LoVo (cell line): ENCODE measurements at regions not wholly inside any gene's neighbourhood (a gene's known extent, or its start where the extent isn't known, plus 50 kb on each side); places are given as distances from the start of the nearest gene placed in this dataset.
"Not testable (repeated sequence)": the region's sequence is repeated elsewhere in the genome, so short reads cannot be mapped to it uniquely, and the experiment has no call there.

Experiments
- DNase-seq: peaks from one replicate; pipeline ENCODE4 v3.0.0-alpha.2; 2016; ENCODE audit warnings: low spot score

DNA sequence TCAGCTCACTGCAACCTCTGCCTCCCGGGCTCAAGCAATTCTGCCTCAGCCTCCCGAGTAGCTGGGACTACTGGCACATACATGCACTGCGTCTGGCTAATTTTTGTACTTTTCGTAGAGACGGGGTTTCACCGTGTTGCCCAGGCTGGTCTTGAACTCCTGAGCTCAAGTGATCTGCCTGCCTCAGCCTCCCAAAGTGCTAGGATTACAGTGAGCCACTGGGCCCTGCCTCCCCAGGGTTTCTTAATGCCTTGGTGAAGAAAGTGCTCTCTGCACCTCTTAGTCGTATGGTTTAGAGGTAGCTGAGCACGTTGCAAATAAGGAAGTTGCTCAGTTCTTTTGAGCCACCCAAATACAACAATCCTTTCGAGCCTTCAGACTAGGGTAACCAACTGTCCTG is 1098.5 kb downstream of the TBC1D22A start:
- DNase-seq = not testable (repeated sequence)

DNA sequence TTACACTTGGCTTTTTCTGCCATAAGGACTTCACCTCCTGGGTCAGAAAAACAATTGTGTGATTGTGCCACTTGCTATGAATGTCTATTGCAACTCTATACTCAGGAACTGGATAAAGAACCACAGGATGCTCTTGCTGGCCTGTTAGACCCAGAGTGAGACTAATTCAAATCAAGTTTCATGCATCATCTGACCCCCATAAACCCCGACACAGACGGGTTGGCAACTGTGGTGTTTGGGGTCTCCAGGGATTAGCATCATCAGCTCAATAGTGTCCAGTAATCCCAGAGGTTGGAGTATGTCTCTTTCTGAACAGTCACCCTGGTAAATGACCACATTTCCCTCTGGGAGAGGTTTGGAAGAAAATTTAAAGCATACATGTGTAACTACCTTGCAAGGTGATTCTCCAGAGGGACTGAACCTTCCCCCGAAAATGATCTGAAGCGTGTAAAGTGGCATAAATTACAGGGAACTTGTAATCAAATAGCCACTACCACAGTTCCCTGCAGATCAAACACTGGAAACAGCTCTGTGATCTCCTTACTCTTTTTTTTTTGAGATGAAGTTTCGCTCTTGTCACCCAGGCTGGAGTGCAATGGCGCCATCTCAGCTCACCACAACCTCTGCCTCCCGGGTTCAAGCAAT is 1097.6 kb downstream of the TBC1D22A start:
- no peak for DNase-seq

DNA sequence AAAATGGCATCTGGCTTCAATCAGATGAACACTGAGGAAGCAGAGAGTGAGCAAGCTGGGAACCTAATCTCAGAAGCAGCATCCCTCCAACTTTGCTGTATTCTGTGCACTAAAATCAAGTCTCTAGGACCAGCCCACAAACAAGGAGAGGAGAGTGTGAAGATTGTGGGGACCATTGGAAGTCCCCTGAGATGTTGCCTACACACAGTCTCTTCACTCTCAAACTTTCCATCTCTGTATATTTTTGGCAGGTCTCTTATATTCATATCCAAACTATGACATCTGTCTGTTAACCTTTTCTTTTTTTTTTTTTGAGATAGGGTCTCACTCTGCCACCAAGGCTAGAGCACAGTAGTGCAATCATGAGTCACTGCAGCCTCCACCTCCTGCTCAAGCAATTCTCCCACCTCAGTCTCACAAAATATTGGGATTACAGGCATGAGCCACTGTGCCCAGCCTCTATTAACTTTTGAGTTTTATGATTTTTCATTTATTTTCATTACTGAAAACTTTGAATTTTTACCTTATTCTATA is 1096.4 kb downstream of the TBC1D22A start:
- DNase-seq = no peak

DNA sequence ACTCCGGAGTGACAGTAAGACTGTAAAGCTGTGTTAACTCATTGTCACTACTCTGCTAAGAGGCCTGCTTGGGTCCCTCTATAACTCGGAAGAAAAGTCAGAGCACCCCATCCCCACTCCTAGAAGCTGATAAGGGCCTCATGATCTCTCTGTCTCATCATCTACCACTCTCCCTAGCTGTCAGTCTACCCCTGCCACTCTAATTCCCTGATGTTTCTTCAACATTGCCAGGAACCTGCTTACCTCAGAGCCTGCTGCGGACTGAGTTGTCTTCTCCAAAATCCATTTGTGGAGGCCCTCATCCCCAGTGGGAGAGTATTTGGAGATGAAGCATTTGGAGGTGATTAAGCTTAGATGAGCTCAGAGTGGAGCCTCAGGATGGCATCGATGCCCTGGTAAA is 1092.2 kb downstream of the TBC1D22A start:
- DNase-seq = no peak

DNA sequence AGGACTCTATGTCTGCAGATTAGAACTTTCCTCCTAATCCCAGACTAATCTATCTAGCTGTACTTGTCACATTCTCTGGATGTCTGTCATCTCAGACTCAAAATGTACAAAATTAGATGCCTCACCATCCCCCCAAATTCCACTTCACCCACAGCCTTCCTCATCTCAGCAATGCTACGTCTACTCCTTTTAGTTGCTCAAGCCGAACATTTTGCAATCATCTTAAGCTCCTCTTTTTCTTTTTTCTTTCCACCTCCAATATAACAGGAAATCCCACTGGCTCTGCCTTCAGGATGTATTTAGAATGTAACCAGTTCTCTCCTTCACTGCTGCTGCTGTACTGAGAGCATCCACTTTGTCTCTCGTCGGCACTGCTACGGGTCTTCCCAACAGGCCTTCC is 1091.8 kb downstream of the TBC1D22A start:
- DNase-seq = no peak

DNA sequence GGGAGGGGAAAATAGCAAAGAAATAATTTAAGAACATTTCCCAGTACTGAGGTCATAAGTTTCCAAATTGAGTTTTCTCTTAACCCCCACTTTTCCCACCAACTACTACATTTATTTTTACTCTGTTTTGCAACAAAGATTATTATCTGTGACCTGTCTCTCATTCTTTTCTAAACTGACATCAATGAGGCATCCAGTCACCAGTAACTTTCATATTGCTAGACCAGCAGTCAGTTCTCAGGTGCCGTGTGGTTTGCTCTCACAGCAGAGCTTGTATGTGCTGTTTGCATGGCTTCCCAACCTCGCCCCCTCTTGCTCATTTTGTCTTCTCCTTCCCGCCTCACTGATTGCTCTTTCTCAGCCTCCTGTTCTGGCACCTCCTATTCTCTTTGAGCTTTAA is 1091.3 kb downstream of the TBC1D22A start:
- DNase-seq = no peak

DNA sequence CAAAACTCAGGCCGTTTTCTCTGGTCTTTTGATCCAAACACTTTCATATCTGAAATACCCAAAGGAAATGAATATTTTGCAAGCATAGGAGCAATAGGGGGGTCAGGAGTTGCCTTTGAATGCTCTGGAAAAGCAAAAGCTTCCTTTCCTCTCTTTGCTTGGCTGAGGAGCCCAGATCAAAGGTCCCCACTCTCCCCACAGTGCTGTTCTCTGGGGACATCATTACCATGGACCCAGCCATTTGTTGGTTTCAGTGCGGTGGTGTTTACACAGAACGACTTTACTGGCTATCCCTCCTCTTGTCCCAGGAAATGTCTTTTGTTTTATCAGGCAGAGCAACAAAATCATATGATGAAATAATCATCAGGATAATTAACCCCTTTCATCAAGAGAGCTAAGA is 1089.1 kb downstream of the TBC1D22A start:
- no peak for DNase-seq

DNA sequence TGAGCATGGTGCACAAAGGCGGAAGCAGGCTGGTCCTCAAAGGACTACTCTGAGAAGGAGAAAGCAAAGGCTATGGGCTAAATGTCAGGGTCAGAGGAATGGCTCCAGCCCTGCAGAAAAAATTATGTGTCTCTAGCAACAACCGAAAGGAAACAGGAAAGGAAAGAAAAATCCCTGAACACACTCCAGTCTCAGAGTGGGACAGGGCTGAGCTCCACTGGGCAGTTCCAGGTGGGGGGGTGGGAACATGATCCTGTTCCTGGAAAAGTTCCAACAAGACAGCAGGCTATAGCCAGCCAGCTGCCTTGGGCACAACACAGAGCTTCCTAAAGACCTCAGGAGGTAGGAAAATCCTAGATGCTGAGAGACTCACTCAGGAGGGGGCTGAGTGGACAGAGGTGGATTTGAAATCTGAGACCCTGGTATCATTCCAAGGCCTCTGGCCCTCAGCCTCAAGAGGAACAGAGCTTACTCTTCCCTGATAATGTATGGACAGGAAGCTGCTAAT is 1088.2 kb downstream of the TBC1D22A start:
- DNase-seq = no peak

DNA sequence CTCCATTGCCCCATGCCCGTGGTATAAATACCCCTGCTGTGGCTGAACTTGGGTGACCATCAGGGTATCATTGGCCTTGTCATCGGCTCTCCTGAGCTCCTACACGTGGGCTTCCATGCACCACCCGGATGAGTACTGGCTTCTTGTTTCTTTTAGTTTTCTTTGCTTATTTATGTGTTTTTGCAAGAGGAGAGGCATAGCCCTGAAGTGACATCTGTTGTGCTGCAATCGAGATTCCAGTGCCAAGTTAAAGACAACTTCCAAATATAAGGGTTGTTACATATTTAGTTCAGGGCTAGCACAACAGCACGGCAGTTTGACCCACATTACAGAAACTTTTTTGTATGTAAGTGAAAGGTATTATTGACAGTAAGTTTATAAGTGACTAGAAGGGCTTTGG is 1087.1 kb downstream of the TBC1D22A start:
- no peak for DNase-seq

DNA sequence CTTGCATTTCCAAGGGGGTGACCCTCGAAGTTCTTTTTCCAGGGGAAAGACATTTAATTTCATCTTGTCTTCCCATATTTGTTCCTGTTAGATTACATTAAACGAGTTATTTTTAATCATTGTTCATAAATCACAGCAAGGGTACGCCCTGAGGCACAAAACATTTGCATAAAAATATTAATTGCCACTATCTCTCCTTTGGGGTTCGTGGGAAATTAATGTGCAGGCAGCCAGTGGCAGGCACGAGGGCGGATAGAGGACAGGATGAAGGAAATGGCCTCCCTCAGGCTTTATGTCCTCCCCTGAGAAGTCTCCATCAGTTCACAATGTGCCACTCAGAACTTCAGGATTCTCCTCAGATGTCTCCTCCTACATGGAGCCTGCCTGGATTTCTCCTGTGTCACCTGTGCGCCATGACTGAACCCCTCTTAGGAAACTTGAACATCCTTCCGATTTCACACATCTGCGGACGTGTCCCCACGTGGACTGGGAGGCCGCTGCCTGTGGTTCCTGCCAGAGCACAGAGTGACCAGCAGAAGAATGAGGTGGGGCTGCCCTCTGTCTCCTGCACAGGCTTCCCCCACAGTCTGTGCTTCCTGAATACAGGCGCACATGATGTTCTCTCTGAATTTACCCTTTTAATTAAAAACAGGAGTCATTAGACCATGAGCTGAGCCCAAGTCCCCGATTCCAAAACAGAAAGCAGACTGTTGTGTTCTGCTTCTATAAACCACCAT is 1085.9 kb downstream of the TBC1D22A start:
- no peak for DNase-seq

DNA sequence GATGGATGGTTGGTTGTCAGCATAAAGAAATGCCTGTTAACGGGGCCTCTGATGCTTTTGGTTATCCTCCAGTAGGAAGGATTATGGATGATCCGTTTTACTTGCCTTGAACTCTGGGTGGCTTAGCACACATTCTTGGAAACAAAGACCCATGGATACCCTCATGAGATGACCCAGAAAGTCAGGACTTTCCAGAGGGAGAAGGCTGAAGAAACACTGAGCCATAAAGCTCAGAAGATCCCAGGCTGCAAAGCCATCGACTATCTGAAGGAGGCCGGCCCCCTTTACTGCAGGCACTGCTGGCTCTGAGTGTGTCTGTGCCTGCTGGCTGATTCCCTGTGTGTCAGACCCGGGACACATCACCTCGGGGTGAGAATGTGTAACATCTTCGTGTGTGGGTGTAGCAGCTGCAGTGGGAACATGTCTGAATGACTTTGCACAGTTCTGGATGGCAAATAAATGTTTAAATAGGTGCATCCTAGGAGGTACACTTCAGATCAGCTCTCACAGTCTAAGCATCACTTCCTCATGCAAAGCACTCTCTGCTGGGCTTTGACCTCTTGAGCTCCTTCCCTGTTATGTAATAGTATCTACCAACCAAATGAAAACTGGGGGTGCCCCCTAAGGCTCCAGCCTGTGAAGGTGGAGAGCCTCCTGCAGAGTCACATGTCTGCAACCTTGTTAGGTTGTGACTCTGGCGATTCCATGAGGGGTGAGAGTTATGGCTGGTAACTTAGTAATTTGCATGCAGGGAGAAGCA is 1084.9 kb downstream of the TBC1D22A start:
- no peak for DNase-seq

DNA sequence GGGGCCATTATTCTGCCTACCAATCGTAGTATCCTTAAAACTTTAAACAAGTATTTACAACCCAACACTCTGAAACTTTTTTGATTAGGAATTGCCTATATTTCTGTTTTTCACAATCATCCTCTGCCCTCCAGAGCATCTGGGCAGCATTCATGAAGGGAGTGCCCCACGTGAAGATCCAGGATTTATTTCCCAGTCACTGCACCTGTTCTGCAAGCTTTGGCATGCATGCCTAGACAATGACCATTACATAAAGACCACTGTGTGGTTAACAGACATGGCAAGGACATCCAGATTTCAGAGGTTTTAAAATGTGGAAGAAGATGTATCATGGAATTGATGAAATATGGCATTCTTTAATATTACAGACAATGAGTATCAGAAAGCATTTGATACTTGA is 1083.8 kb downstream of the TBC1D22A start:
- no peak for DNase-seq

DNA sequence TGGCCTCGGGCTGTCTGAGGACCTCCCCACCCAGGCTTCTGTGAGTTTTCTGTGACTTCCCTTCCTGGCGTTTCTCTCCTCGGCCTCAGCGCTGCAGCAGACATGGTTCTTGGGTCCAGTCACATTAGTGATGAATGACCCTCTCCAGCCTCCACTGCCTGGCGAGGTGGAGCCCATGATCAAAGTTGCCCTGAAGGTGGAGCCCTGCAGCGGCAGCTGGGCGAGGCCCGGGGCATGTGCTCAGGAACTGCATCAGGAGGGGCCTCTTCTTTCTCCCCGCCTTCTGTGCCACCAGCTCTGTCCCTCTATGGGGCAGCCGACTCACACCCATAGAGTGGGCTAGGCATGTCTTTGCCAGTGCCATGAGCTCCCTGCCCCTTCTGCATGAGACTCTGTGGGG is 1079.7 kb downstream of the TBC1D22A start:
- DNase-seq = no peak

DNA sequence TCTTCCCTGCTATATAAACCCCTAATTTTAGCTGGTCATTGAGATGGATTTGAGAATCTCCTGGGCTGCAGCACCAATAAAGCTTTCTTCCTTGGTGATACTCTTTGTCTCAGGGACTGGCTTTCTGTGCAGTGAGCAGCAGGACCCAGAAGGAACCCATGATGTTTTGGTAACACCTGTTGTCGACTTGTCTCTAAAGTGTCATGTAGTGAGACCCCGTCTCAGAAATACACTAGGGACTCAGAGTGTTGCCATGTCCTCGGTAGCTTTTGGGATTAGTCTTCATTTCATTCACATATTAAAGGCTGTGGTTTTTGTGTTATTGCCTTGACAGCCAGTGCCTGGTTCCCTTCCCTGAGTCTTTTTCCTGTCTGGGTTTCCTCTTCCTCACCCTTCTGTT is 1078.7 kb downstream of the TBC1D22A start:
- DNase-seq = no peak

DNA sequence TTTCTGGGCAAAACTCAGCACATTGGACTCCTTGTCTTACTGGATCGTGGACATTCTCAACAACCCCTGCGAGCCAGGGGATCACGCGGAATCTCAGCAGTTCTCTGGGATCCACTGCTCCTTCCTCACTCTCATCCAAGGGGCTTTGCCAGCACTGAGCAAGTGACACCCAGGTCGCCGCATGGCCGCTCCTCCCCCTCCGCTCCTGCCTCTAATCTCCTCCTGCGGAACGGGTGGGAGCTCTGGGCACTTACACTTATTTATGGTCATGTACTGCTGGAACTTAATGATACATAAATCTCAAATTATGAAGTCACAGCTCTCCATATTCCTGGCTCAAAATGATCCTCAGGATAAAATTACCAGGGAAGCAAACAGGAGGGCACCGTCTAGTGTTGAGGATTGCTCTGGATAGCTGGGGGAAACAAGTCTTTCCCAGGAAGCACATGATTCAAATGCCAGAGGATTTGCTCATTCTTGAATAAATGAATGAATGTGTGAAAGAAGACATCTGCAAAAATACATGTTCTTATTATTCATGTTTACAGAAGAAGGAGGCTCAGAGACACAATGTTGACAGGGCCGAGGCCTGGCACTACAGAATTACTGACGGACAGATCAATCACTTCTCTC is 1077.3 kb downstream of the TBC1D22A start:
- DNase-seq = no peak

DNA sequence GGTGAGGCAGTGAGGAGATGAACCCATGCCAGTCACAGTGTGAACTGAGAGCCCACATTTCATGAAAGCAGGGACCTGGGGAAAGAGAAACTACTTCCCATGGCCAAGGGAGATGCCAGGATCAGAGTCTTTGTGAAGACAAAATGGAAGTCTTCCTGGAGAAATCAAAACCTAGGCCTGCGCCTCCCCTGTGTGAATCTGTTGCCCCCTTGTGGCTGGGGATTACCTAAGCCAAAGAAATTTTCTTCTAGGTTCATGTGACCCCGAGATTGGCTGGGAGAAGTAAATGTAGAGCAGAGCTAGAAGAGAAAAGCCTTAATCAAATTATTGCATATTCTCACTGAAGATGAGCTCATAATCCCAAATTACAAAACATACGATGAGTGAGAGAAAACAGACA is 1075.3 kb downstream of the TBC1D22A start:
- DNase-seq = peak; percentile 7

DNA sequence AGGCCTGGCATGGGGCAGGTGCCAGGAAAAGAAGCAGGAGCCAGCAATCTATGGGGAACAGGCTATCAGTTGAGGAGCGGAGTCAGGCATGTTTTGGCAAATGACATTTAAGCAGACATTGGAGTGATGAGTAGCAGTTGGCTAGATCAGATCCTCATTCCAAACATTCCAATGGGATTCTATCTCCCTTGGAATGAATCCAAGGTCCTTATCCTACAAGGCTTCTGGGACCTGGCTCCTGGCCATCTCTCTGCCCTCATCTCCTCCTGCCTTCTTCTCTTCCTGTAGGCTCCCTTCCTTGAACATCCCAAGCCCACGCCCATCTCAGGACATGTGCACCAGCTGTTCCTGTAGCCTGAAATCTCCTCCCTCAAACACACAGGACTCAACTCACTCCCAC is 1074.5 kb downstream of the TBC1D22A start:
- peak; percentile 28 for DNase-seq

DNA sequence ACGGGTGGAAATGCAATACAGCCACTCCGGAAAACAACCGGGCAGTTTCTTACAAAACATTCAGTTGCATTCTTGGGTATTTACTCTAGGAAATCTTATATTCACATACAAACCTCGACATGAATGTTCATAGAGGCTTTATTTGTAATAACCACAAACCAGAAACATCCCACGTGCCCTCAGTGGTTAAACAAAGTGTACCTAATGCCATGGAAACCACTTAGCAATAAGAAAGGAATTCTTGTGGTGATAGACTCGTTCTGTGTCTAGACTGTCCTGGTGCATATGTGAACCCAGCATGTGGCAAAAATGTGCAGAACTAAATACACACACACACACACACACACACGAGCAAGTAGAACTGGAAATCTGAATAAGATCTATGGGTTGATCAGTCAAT is 1073.3 kb downstream of the TBC1D22A start:
- peak; percentile 26 for DNase-seq

DNA sequence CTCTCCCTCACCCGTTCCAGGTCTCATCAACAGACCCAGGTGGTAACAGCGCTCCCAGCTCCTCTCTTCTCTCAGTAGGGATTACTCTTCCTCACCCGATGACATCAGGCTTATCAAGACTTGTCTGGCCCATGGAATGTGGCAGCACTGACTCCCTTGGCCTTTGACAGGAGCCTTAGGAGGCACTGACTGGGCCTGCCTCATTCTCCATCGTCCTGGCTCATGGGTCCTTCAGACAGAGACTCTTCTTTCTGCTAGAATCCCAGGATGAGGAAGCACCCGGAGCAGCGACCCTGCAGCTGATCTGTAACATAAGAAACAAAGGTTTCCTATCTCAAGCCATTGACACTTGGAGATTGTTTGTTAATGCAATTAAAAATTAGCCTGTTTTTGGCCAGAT is 1063.6 kb downstream of the TBC1D22A start:
- DNase-seq = no peak

DNA sequence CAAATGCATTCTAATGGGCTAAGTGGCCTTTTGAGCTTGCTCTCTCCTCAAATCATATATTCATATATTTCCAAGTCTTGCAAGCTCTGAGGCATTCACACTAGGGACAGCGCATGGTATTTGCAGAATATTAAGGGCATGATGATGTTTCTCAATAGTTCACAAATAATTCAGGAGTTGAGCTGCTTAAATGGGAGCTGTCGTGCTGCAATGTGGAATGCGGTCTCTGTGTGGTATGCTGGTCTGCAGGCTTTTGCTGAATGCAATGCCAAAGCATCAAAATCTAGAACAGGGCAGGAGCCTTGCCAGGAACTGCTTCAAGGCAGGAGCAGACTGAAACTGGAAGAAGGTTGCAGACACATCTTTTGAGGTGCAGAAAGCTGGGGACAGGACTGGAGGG is 1060.0 kb downstream of the TBC1D22A start:
- no peak for DNase-seq

DNA sequence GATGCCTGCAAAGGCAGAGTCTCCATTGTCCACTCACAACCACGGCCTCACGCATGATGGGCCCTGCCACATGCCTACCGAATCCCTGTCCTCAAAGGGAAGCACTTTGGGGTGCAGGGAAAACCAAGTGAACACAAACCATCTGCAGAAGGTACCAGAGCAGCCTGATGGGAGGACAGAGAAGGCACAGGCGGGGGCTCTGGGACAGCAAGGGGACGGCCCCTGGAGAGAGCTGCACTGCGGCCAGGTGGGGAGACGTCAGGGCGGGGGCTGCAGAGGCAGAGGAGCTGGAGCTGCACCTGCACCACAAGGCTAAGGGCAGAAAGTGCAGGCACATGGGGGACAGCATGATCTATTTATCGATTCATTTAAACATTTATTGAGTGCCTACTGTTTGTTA is 1056.0 kb downstream of the TBC1D22A start:
- DNase-seq = no peak

DNA sequence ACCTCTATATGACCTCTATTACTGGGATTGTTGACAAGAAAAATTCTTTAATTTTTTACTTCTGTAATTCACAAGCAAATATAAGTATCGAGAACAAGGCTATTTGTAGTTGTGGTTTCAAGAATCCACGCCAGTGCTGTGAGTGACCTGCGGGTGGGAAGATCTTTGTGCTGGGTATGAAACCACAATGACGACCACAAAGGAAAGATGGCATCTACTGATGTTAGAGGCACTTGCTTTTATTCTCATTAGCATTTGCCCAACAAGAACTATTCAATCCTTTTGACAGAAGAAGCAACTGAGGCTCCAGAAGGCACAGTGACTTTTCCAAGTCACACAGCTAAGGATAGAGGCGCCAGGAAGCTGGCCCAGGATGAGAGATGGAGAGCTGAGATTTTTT is 1054.9 kb downstream of the TBC1D22A start:
- DNase-seq = no peak
